ENCODE measurements at regions not wholly inside any gene's neighbourhood (a gene's known extent, or its start where the extent isn't known, plus 50 kb on each side); places are given as distances from the start of the nearest gene placed in this dataset.

DNA sequence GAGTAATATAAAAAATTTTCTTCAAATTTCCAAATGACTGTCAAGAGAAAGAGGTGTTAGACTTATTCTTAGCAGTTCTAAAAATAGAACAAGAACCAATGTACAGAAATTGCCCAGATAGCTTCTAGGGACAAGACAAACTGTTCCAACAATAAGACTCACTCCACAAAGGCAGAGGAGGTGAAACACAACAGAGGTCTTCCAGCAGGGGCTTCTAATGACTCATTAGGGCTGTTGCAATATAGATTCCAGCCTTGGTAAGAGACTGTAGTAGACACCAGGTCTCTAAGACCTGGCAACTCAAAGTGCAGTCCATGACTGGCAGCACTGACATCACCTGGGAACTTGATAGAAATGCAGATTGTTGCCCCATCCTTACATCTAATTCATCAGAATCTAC is 134.6 kb upstream of the VLDLR start:
- ChIA-PET CTCF (no interaction called here), POLR2A (no interaction called here)

DNA sequence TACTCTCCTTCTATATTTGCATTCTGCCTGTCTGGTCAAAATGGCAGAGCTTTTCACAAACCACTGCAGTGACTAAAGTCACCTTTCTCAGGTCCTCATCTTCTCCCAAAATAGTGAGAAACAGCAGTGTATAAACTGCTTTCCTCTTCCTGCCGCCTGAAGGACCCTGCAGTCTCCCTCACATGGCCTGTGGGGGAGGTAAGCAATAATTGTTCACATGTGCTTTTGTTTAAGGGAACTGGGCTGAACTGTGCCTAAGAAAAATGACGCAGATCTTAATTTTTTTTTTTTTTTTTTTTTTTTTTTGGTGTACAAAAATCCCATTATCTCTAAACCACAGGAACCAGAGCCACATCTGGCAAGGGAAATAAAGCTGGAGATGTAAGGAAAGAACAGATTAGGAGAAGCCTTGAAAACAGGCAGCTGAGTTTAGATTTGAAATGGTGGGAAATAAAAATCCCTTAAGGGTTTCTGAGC is 131.7 kb upstream of the VLDLR start:
- POLR2A ChIA-PET: no interaction called here

DNA sequence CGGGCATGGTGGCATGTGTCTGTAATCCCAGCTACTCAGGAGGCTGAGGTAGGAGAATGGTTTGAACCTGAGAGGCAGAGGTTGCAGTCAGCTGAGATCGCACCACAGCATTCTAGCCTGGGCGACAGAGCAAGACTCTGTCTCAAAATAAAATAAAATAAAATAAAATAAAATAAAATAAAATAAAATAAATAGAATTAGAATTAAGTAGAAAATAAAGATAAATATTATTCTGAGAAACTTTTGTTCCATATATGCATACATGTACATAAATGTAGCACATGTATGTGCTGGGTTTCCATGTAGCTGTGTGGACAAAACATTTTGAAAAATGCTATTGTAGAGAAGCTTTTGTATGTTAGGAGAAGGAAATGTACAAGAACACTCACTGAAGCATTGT is 129.4 kb upstream of the VLDLR start:
- CTCF ChIA-PET: interaction anchor here (0.6 kb wide), 1 partner anchor 643 kb away, joined by 3 read pairs; no protein-coding TSS in a partner anchor
- POLR2A ChIA-PET: no interaction called here

More for the DNA sequence above, 131.7 kb upstream of the VLDLR start:
- CTCF ChIA-PET: no interaction called here

GRCh38 chr9:2493109-2493508 is 128.5 kb upstream of the VLDLR start:
- ChIA-PET POLR2A (no interaction called here), CTCF (interaction anchor here (0.5 to 0.7 kb wide), 3 partner anchors 20 to 151 kb away, joined by 3 read pairs; no protein-coding TSS in a partner anchor)

GRCh38 chr9:2493529-2493928 is 128.1 kb upstream of the VLDLR start:
- ChIA-PET CTCF (interaction anchor here (0.6 to 0.7 kb wide), 2 partner anchors 97 to 151 kb away, joined by 3 read pairs; no protein-coding TSS in a partner anchor), POLR2A (no interaction called here)

DNA sequence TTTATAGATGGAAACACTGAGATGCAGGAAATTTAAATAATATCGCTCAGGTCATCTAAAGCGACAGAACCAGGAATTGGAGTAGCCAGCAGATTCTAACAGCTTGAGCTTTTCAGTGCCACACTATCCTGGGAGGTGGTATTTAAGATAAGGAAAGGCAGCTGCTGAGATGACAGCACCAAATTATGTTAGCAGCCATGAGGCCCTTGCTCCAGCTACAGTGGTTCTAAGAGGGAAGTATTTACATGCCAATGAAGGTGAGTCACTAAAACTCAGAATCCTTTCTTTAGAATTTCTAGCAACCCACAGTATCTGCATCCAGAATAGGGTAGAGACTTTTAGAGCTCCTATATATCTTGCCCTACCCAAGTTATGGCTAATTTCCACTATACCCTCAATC is 127.0 kb upstream of the VLDLR start:
- CTCF ChIA-PET: interaction anchor here (1.2 kb wide), 1 partner anchor 8 kb away, joined by 3 read pairs; no protein-coding TSS in a partner anchor

DNA sequence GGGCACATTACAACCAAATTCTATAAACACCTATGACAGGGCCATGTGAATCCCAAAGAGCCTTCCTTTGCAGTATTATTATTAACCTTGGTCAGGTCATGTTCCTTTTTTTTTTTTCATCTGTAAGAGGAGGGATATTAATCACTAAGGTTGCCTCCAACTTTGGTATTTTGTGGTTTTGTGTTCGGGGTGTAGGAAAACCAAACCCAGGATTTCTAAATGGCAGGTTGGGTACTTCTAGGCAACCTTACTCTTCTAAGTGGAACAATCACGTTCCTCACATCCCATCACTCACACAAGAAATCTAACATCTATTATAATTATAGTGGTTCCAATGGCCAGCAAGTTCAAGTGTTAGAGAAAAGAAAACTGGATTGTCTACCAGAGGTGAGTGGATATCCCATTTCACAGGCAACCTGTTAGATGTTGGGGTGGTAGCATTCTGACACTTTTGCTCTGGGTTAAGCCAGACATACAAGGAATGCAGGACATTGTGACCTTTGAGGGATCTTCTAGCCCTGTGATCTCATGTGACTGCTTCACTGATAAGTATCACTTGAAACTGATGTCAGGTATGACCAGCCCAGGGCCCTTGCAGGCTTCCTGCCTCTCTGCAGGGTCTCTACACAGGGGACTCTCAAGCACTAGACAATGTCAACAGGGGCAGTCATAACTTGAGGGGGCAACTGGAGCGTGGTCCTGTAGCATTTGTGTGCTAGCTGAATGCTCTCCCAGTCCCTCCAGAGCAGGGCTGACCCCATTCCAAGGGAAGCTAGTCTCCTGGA is 126.2 kb upstream of the VLDLR start:
- ChIA-PET POLR2A (no interaction called here), CTCF (interaction anchor here (1.2 kb wide), 1 partner anchor 7 kb away, joined by 3 read pairs; no protein-coding TSS in a partner anchor)

More for the DNA sequence above, 127.0 kb upstream of the VLDLR start:
- POLR2A ChIA-PET: no interaction called here

GRCh38 chr9:2496169-2496568 is 125.4 kb upstream of the VLDLR start:
- POLR2A ChIA-PET: no interaction called here
- CTCF ChIA-PET: no interaction called here

DNA sequence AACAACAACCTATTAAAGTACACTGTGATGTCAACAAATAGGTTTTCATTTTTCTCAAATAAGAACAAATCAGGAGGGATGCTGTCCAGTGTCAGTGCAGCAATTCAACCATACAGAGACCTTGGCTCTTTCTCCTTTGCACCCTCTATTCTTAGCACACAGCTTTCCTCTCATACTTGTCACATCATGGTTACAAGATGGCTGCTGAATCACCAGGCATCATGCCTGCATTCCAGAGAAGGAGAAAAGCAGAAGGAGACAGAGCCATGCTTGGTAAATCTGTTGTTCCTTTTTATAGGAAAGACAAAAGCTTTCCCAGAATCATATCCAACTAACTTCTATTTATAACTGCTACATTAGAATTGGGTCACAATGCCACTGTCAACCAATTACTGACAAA is 124.7 kb upstream of the VLDLR start:
- ChIA-PET CTCF (no interaction called here), POLR2A (no interaction called here)

GRCh38 chr9:2497666-2498400 is 123.8 kb upstream of the VLDLR start:
- CTCF ChIA-PET: no interaction called here
- POLR2A ChIA-PET: no interaction called here

DNA sequence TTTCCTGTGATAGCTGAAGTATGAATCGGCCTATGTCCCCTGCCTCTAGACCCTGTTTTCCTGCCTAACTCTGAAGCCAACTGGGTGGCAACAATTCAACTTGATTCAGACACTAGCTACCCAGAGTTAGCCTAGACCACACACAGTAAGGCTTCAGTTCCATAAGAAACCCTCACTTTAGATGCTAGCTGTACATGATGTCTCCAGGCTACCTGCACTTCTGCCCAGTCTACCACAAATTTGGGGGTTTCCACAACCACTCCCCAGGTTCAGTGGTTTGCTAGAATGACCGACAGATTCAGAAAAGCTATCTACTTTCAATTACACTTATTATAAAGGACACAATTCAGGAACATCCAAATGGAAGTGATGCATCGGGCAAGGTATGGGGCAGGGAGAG is 119.4 kb upstream of the VLDLR start:
- CTCF ChIA-PET: interaction anchor here (0.7 kb wide), 1 partner anchor 8 kb away, joined by 3 read pairs; no protein-coding TSS in a partner anchor
- POLR2A ChIA-PET: no interaction called here

DNA sequence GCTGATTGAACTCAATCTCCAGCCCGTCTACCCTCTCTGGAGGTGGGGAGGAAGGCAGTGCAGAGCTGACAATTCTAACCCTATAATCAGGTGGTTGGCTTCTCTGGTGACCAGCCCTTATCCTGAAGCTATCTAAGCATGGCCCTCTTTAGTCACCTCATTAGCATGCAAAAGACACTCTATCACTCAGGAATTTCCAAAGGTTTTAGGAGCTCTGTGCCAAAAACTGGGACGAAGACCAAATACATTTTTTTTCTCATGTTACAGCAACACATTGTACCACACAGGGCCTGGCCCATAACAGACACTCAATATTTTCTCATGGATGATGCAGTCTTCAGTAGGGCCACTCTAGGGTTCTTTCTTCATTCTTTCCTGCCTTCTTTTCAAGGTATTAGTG is 118.8 kb upstream of the VLDLR start:
- CTCF ChIA-PET: interaction anchor here (0.7 kb wide), 1 partner anchor 8 kb away, joined by 3 read pairs; no protein-coding TSS in a partner anchor
- POLR2A ChIA-PET: no interaction called here

GRCh38 chr9:2506321-2506720 is 115.3 kb upstream of the VLDLR start:
- POLR2A ChIA-PET: no interaction called here
- CTCF ChIA-PET: no interaction called here

GRCh38 chr9:2523591-2523990 is 98.0 kb upstream of the VLDLR start:
- ChIA-PET POLR2A (no interaction called here), CTCF (no interaction called here)

DNA sequence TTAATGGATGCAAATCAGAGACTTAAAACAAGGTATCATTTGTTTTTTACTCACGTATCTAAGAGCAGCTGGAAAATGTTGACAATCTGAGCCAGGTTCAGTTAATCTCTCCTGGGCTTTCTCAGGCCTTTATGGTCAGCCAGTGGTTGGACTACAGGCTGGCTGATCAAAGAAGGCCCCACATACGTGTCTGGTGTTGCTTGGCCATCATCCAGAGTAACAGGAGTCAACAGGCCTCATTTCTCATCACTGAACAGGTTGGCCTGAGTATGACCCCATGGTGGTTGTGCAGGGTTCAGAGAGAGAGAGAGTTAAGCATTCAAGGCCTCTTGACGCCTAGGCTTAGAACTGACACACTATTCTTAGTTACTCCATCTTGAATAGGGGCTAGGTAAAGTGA is 97.0 kb upstream of the VLDLR start:
- ChIA-PET CTCF (no interaction called here), POLR2A (no interaction called here)

GRCh38 chr9:2525147-2525546 is 96.4 kb upstream of the VLDLR start:
- ChIA-PET POLR2A (no interaction called here), CTCF (no interaction called here)

DNA sequence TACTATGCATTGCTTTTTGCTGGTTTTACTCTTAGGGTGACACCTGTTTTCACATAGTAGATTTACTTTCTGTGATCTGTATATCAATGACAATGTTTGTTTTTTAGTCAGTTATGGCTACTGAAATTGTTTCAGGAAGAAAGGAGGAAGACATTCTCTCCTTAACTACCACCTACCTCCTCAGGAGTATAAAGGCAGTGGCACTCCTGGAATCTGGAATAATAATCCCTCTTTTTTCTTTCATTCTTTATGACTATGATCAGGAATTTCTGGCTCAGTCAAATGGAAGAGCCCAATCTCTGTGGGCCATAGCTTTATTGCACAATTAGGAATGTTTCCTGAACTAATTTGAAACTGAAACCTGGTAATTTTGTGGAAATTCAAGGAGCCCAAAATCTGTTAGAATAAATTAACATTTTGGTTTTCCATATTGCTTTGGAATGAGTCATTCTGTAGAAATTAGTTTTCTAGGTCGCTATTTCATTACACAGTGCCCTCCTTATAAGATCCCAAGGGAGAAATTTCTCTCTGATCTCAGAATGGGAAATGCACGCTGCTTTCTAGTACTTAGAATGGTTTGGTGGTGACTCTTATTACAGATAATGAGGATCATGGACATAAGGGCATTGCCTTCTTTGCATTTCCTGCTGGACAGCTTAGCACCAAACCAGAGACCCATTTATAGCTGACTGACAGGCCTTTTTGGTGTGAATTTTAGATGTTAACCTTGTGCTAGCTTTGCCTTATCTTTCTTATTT is 95.3 kb upstream of the VLDLR start:
- CTCF ChIA-PET: no interaction called here

DNA sequence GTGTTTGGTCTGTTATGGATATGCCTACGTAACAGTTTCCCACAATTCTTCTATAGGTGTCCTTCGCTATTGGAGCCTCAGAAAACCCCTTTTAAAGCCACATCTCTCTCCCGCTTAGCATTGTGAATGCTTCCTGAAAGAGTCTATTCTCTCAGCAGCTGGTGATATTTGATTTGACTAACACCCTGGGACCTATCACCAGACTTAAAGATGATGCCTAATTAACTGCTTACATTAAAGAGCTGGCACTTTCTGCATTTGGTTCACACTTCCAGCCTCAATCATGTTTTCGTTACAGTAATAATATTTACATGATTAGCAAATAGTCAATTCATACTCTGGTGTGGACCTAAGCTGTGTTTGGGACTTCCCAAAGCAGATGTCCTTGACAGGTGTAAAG is 90.1 kb upstream of the VLDLR start:
- ChIA-PET POLR2A (no interaction called here), CTCF (no interaction called here)

More for the DNA sequence above, 95.3 kb upstream of the VLDLR start:
- POLR2A ChIA-PET: no interaction called here

GRCh38 chr9:2536511-2536910 is 85.1 kb upstream of the VLDLR start:
- POLR2A ChIA-PET: no interaction called here
- CTCF ChIA-PET: no interaction called here

- ChIA-PET POLR2A (no interaction called here), CTCF (no interaction called here)
Observed at GRCh38 chr9:2545881-2546490, 75.6 kb upstream of the VLDLR start.

Data from activated CD8-positive, alpha-beta memory T cell treated with anti-CD3 and anti-CD28 coated beads for 36 hours (primary cell).